ENCODE measurements at regions not wholly inside any gene's neighbourhood (a gene's known extent, or its start where the extent isn't known, plus 50 kb on each side); places are given as distances from the start of the nearest gene placed in this dataset.

DNA sequence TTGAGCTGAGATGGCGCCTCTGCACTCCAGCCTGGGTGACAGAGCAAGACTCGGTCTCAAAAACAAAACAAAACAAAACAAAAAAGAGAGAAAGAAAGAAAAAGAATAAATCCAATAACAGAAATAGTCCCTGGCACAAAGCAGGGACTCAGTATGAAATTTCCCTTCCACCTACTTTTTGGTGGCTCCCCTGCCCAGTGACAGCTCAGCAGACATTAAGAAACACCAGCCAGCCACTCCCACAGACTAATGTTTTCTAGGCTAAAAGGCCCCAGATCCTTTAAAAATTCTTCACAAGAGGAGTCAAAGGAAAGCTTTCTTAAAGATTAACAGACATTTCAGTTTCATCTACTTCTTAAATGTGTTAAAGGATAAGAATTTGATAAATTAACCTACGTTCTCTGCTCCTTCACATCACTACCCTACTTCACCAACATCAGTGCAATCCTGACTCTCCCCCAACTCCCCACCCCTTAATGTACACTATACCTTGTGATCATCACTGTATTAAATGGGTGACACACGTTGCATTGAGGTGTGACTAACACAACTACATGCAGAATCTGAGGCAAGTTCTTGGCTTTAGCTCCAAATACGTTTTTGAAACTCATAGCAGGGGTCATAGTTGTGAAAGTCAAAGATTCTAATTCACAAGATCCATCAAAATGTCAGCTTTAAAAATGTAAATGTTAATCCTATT is 114.5 kb upstream of the CAV2 start (continued):
- no peak for TF ChIP-seq BCL6 (CRISPR knock-in tag; IDR thresholded peaks at IDR 0.05)
- no peak for TF ChIP-seq BRCA1 (IDR thresholded peaks at IDR 0.05)
- TF ChIP-seq BRCA1 (CRISPR knock-in tag; IDR thresholded peaks at IDR 0.05), result no peak
- no peak for TF ChIP-seq XRCC4 (IDR thresholded peaks at IDR 0.05; ENCODE audit: extremely low read depth, insufficient read depth, insufficient read length)
- no peak for TF ChIP-seq ARHGAP35 (IDR thresholded peaks at IDR 0.05; ENCODE audit: partially characterized antibody)
- TF ChIP-seq POLR3A (IDR thresholded peaks at IDR 0.05; ENCODE audit: borderline replicate concordance, extremely low read depth, insufficient read depth, insufficient read length), result no peak
- no peak for TF ChIP-seq GTF3C2 (IDR thresholded peaks at IDR 0.05; ENCODE audit: borderline replicate concordance, extremely low read depth, insufficient read length)
- no peak for TF ChIP-seq SP2 (IDR thresholded peaks at IDR 0.05; ENCODE audit: extremely low read depth, low read depth, low read length, poor library complexity, severe bottlenecking)
- TF ChIP-seq MIER1 (IDR thresholded peaks at IDR 0.05; ENCODE audit: low read depth), result no peak
- TF ChIP-seq SMAD2 (IDR thresholded peaks at IDR 0.05; ENCODE audit: low read depth, low read length), result no peak
- TF ChIP-seq SMARCA4 (IDR thresholded peaks at IDR 0.05), result no peak

Measured in K562 (cell line).